GM12864 (cell line): ENCODE measurements at regions not wholly inside any gene's neighbourhood (a gene's known extent, or its start where the extent isn't known, plus 50 kb on each side); places are given as distances from the start of the nearest gene placed in this dataset.

Experiments
- DNase-seq: peaks from one replicate; pipeline ENCODE4 v3.0.0-alpha.2; 2011; ENCODE audit warnings: low read depth
- H3K4me3 ChIP-seq: 2 replicates; pipeline ENCODE4 v1.5.1; 2011; ENCODE audit warnings: mild to moderate bottlenecking, low read depth, low read length, control low read depth
- TF ChIP-seq, protein P1 (sequence below): IDR thresholded peaks from 2 replicates; pipeline ENCODE4 v1.5.1; 2011; ENCODE audit warnings: low read depth, mild to moderate bottlenecking, moderate library complexity, low read length, control low read depth, inconsistent platforms; ENCODE audit errors: missing control alignments

DNA sequence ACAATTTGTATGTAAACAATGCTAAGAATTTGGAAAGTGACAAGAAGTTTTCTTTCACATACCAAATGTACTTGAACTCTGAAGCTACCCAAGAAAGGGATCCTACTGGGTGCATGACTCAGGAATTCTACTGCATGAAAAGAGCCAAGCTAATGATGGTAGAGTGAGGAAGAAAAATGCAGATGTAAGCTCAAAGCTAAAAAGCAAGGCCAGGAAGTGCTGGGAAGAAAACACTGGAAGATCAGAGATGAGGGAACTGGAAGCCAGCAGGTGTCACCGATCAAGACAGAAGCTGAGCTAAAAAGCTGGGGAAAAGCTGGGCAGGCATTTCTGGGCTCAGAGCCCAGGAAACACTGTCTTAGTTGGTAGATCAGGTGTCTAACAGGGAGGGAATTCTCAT, 449.1 kb downstream of the NKX6-1 start:
- DNase-seq, result no peak
- TF ChIP-seq, protein P1, sequence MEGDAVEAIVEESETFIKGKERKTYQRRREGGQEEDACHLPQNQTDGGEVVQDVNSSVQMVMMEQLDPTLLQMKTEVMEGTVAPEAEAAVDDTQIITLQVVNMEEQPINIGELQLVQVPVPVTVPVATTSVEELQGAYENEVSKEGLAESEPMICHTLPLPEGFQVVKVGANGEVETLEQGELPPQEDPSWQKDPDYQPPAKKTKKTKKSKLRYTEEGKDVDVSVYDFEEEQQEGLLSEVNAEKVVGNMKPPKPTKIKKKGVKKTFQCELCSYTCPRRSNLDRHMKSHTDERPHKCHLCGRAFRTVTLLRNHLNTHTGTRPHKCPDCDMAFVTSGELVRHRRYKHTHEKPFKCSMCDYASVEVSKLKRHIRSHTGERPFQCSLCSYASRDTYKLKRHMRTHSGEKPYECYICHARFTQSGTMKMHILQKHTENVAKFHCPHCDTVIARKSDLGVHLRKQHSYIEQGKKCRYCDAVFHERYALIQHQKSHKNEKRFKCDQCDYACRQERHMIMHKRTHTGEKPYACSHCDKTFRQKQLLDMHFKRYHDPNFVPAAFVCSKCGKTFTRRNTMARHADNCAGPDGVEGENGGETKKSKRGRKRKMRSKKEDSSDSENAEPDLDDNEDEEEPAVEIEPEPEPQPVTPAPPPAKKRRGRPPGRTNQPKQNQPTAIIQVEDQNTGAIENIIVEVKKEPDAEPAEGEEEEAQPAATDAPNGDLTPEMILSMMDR, result no peak
- no peak overlapping the region for H3K4me3 ChIP-seq

DNA sequence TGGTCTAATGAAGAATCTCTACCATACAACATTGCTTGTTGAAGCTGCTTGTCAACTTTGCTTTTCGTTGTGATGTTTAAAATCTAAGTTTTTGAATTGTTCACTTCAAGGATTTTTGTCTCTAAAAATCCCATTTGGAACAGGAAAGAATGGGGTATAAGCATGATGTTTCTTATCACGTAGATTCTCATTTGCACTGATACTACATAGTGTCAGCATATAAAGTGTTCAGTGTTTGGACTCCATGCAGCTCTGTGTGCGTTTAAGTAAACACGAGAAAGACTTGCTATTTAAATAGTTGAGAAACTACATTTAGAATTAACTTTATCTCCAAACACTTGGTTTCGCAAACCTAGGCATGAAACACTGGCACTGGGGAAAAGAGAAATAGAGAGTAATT, 452.5 kb downstream of the NKX6-1 start:
- TF ChIP-seq, protein P1, result no peak
- no peak for DNase-seq
- H3K4me3 ChIP-seq, result no peak overlapping the region

DNA sequence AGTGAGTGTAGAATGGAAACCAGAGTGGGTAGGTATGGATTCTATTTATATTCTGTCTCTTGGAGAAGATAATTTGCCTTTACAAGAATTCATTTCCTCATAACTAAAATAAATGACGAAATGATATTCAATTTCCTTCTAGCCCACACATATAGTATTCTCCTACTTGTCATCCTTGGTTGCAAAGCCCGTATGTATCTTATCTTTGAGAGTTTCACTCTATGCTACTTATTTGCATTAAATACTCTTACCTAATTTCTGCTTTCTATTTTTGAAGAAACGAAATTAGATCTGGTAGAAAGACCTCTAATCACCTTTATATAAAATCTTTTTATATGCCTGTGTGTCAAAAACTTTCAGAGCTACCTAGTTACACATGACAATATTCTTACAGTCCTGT, 457.7 kb downstream of the NKX6-1 start:
- H3K4me3 ChIP-seq, result no peak overlapping the region
- no peak for DNase-seq
- TF ChIP-seq, protein P1, result no peak

DNA sequence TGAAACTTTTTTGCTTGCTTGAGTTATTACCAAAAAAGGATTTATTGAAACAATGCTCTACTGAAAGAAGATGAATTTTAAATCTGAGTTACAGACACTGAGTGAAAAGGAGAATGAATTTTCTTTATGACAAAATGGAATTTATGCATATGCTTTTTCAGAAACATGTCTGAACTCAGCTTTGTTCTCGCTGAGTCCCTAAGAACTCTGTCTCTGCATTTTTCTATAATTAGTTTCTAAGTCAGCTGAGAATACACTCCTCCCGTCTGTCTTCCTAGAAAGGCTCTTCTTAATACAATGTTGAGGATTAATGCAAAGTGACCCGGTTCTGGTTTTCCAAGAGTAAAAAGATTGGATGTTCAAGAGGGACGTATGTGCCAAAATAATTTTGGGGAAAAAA, 463.5 kb downstream of the NKX6-1 start:
- no peak overlapping the region for H3K4me3 ChIP-seq
- TF ChIP-seq, protein P1, result no peak
- no peak for DNase-seq

DNA sequence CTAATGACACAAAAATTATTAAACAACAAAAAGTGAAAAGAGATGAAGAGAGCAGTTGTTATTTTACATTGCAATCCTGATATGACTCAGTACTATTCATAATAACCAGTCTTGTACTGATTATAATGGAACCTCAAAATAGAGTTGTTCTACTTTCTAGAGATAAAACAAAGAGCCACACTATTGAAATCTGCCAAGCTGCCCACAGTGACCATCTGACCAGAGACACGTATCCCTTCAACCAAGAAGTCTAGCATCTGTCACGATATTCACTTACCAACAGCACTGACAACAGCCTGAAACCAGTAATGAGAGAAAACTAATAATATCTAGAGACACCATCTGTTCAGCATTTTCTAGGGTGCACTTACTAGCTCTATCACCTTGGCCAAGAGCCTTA, 466.7 kb downstream of the NKX6-1 start:
- H3K4me3 ChIP-seq, result no peak overlapping the region
- TF ChIP-seq, protein P1, result no peak
- peak; percentile 33 for DNase-seq

DNA sequence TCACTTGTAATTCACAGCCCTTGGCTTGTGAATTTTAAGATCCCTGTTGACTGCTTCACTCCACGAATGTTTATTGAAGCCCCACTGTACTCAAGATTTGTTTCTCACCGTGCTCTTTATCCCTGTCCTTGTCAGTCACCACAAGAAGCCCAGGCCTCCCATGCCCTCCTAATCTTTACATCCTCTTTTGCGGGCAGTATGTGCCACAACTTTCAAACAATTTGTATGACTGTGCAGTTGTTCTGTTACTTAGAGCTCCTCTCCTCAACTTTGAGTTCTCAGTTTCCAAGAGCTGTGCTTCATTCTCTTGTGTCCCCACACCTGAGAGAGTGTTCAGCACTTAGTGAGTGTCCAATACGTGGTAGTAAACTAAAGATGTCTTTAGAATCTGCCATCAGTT, 467.7 kb downstream of the NKX6-1 start:
- peak; percentile 13 for DNase-seq
- no peak overlapping the region for H3K4me3 ChIP-seq
- TF ChIP-seq, protein P1, result no peak

DNA sequence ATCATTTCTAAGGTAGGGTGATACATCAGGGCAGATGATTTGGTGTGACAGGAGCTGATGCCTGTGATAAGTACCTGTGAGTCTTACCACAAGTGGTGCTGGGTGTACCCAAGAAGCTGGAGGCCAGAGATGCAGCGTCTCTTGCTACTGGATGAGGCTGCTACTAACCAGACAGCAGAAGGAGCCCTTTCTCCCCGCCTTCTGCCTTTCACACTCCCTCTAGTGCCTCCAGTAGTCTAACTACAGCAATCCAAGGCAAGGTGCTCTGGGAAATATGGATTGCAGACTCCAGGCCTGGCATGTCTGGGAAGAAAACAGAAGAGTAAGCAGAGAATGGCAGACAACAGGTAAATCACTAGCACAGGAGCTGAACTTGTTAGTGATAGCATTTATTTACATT, 470.8 kb downstream of the NKX6-1 start:
- TF ChIP-seq, protein P1, result no peak
- DNase-seq, result no peak
- no peak overlapping the region for H3K4me3 ChIP-seq
